CD4-positive, alpha-beta T cell (primary cell): ENCODE measurements at regions not wholly inside any gene's neighbourhood (a gene's known extent, or its start where the extent isn't known, plus 50 kb on each side); places are given as distances from the start of the nearest gene placed in this dataset.

Experiments used
- ATAC-seq: fragments of 200-7000 bp; cut with Tn5 transposase; one replicate; pipeline ENCODE4 v1.10.0; 2022; ENCODE audit warnings: mild to moderate bottlenecking; ENCODE audit not compliant: poor library complexity
- CTCF ChIA-PET: fragments of 350-600 bp; sonication (Branson Sonifier 250); formaldehyde crosslinking; loops from one replicate; lab custom pipeline; 2021; ENCODE audit warnings: antibody characterized with exemption, inconsistent platforms; lab: Charles Lee
- POLR2A ChIA-PET: fragments of 350-600 bp; sonication (Branson Sonifier 250); formaldehyde crosslinking; loops from one replicate; lab custom pipeline; 2021; ENCODE audit warnings: antibody characterized with exemption, inconsistent platforms; lab: Charles Lee
- DNase-seq, 14 experiments: peaks; one replicate each; pipeline ENCODE4 v3.0.0-alpha.2; 2013 to 2020; ENCODE audit warnings: mixed read lengths in 2 of 14
- H3K27ac ChIP-seq, 2 donors: one replicate each; pipeline versions ENCODE4 v1.5.1 to v1.7.0; 2013; ENCODE audit warnings: low read length in 2 of 2, low read depth in 1 of 2, mild to moderate bottlenecking in 1 of 2
- H3K27me3 ChIP-seq, 2 experiments: 1 replicate in 1 of 2; 2 replicates in 1 of 2; pipeline versions ENCODE4 v1.6.1 to v1.7.0; 2013; ENCODE audit warnings: low read length in 2 of 2, control low read depth in 1 of 2, mild to moderate bottlenecking in 1 of 2, moderate library complexity in 1 of 2; ENCODE audit not compliant: insufficient read depth in 2 of 2, control insufficient read depth in 1 of 2
- H3K36me3 ChIP-seq: one replicate; pipeline ENCODE4 v1.6.1; 2013; ENCODE audit warnings: low read length, control low read depth; ENCODE audit not compliant: insufficient read depth
- H3K4me1 ChIP-seq: one replicate; pipeline ENCODE4 v1.6.1; 2013; ENCODE audit warnings: low read length, control low read depth; ENCODE audit not compliant: insufficient read depth
- H3K4me3 ChIP-seq: one replicate; pipeline ENCODE4 v1.5.1; 2013; ENCODE audit warnings: mild to moderate bottlenecking, low read length, moderate library complexity
- H3K9me3 ChIP-seq, 2 experiments: 1 replicate in 1 of 2; 2 replicates in 1 of 2; pipeline versions ENCODE4 v1.6.1 to v1.7.0; 2013; ENCODE audit warnings: low read length in 2 of 2, mild to moderate bottlenecking in 2 of 2, control low read depth in 1 of 2, moderate library complexity in 1 of 2; ENCODE audit not compliant: control insufficient read depth in 1 of 2, insufficient read depth in 1 of 2
- H3K27ac Mint-ChIP-seq: one replicate; pipeline ENCODE4 v1.8.0; 2020; ENCODE audit warnings: mixed read lengths
- H3K27me3 Mint-ChIP-seq: one replicate; pipeline ENCODE4 v1.8.0; 2021; ENCODE audit warnings: mixed read lengths
- H3K36me3 Mint-ChIP-seq: one replicate; pipeline ENCODE4 v1.8.0; 2021; ENCODE audit warnings: low read depth, mixed read lengths
- H3K4me1 Mint-ChIP-seq: one replicate; pipeline ENCODE4 v1.8.0; 2021; ENCODE audit warnings: low read depth, mixed read lengths
- H3K4me3 Mint-ChIP-seq: one replicate; pipeline ENCODE4 v1.8.0; 2020; ENCODE audit warnings: mild to moderate bottlenecking, mixed read lengths
- H3K9me3 Mint-ChIP-seq: one replicate; pipeline ENCODE4 v1.8.0; 2020; ENCODE audit warnings: mixed read lengths
- intact Hi-C, 2 experiments: fragments of 100-400 bp; cut with DNase I in 1 of 2; cut with micrococcal nuclease in 1 of 2; formaldehyde crosslinking; loops; one replicate each; pipeline versions ENCODE4 v1.15.1 to v1.9.0; 2023 to 2025; cut with DNase I, micrococcal nuclease
- TF ChIP-seq, protein P1 (sequence below): fragments of 200-600 bp; IDR thresholded peaks from one replicate; pipeline ENCODE4 v1.8.0; 2022; ENCODE audit warnings: antibody characterized with exemption, mild to moderate bottlenecking

DNA sequence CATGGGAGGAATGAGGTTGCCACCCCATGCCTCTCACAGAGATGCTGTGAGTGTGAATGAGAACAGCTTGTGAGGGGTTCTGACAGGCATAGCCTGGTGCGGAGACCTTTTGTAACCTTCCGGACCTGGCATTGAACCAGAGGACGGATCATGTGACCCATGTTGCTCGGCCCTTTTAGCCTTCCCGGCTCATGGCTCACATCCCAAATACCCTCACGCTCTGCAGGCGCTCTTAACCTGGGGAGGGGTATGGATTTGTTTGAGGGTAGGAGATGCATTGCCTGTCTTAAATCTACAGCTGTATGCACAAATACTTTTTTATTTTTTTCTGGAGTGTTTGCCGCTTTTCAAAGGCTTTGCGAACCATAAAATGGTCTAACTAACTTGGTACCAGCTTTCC is 102.4 kb upstream of the CRHR1 start:
- no peaks in the 10 kb centered on the region for H3K9me3 Mint-ChIP-seq
- POLR2A ChIA-PET: no interaction called here
- no peak overlapping the region for H3K27ac Mint-ChIP-seq
- ATAC-seq (no peak), DNase-seq (no peak)
- Histone ChIP-seq H3K4me3 (no peak overlapping the region), H3K4me1 (no peaks in the 10 kb centered on the region), H3K27me3 (peaks cover 3 to 9% of the 10 kb centered on the region in 2 experiments), H3K27ac (no peak overlapping the region), H3K9me3 (peaks cover 0 to 4% of the 10 kb centered on the region in 2 experiments), H3K36me3 (no peaks in the 10 kb centered on the region)
- intact Hi-C loops: no loop called here
- H3K27me3 Mint-ChIP-seq: peaks cover 28% of the 10 kb centered on the region
- CTCF ChIA-PET: no interaction called here
- TF ChIP-seq, protein P1, sequence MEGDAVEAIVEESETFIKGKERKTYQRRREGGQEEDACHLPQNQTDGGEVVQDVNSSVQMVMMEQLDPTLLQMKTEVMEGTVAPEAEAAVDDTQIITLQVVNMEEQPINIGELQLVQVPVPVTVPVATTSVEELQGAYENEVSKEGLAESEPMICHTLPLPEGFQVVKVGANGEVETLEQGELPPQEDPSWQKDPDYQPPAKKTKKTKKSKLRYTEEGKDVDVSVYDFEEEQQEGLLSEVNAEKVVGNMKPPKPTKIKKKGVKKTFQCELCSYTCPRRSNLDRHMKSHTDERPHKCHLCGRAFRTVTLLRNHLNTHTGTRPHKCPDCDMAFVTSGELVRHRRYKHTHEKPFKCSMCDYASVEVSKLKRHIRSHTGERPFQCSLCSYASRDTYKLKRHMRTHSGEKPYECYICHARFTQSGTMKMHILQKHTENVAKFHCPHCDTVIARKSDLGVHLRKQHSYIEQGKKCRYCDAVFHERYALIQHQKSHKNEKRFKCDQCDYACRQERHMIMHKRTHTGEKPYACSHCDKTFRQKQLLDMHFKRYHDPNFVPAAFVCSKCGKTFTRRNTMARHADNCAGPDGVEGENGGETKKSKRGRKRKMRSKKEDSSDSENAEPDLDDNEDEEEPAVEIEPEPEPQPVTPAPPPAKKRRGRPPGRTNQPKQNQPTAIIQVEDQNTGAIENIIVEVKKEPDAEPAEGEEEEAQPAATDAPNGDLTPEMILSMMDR: no peak
- no peaks in the 10 kb centered on the region for H3K4me1 Mint-ChIP-seq
- no peaks in the 10 kb centered on the region for H3K36me3 Mint-ChIP-seq
- H3K4me3 Mint-ChIP-seq: no peak overlapping the region

DNA sequence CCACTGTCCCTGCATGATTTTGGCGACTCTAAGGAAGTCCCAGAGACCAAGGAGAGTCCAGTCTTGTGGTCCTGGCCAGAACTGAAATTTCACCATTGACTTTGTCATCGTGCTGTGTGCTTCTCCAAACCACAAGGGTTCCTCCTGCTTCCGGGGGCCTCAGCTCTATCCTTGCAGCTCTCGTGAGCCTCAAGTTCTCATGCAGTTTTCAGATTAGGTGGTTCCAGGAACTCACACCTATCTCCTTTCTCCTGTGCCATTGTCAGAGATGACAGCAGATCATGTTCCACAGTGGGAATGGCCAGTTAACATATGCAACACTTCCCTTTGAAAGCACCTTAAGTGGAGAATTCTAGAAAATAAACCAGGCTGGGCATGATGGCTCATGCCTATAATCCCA is 97.9 kb upstream of the CRHR1 start:
- no peaks in the 10 kb centered on the region for H3K9me3 Mint-ChIP-seq
- H3K4me1 Mint-ChIP-seq: no peaks in the 10 kb centered on the region
- no peak overlapping the region for H3K27ac Mint-ChIP-seq
- intact Hi-C loops: no loop called here
- H3K4me3 ChIP-seq: no peak overlapping the region
- DNase-seq: no peak
- no peaks in the 10 kb centered on the region for H3K36me3 ChIP-seq
- ChIA-PET POLR2A (no interaction called here), CTCF (no interaction called here)
- H3K27me3 Mint-ChIP-seq: peaks cover 38% of the 10 kb centered on the region
- H3K4me1 ChIP-seq: no peaks in the 10 kb centered on the region
- TF ChIP-seq, protein P1: no peak
- H3K9me3 ChIP-seq: no peaks in the 10 kb centered on the region
- H3K36me3 Mint-ChIP-seq: no peaks in the 10 kb centered on the region
- ATAC-seq: no peak
- no peak overlapping the region for H3K27ac ChIP-seq
- peaks cover 10 to 21% of the 10 kb centered on the region in 2 experiments for H3K27me3 ChIP-seq
- no peak overlapping the region for H3K4me3 Mint-ChIP-seq

DNA sequence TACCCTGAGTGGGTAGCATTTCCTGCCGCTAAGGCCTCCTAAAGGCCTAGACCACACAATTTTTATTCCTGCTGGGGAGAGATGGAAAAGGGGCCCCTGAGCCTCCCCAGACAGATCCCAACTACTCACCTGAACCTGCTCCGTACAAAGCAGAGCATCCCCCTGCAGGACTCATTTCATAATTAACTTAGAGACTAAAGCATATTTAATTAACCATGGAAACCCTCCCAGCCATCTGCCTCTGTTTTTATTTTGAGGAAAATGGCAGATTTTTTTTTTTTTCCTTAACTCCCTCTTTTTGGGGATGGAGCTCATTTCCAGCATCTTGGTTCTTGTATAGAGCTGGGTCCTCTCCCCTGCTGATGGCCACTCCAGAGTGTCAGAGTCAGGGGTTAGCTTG is 96.5 kb upstream of the CRHR1 start:
- ChIA-PET CTCF (no interaction called here), POLR2A (no interaction called here)
- Mint-ChIP-seq H3K27ac (no peak overlapping the region), H3K9me3 (no peaks in the 10 kb centered on the region), H3K4me1 (no peaks in the 10 kb centered on the region), H3K36me3 (no peaks in the 10 kb centered on the region), H3K27me3 (peaks cover 36% of the 10 kb centered on the region), H3K4me3 (no peak overlapping the region)
- ATAC-seq (no peak), DNase-seq (no peak)
- no peaks in the 10 kb centered on the region for H3K9me3 ChIP-seq
- intact Hi-C loops: no loop called here
- H3K27ac ChIP-seq: no peak overlapping the region
- no peak overlapping the region for H3K4me3 ChIP-seq
- H3K4me1 ChIP-seq: no peaks in the 10 kb centered on the region
- peaks cover 11 to 24% of the 10 kb centered on the region in 2 experiments for H3K27me3 ChIP-seq
- no peaks in the 10 kb centered on the region for H3K36me3 ChIP-seq
- TF ChIP-seq, protein P1: no peak
